Stimulated activated CD8-positive, alpha-beta memory T cell treated with anti-CD3 and anti-CD28 coated beads, Interleukin-15, amount 100 ng/mL, for 1 hour (primary cell): ENCODE measurements at regions not wholly inside any gene's neighbourhood (a gene's known extent, or its start where the extent isn't known, plus 50 kb on each side); places are given as distances from the start of the nearest gene placed in this dataset.

Experiments
- DNase-seq: peaks from one replicate; pipeline ENCODE4 v3.0.0-alpha.2; 2020; ENCODE audit warnings: low read depth

- no peak for DNase-seq
Measured at GRCh38 chr16:51657848-51658247, 506.8 kb upstream of the SALL1 start.

GRCh38 chr16:51655249-51655648 is 504.2 kb upstream of the SALL1 start:
- no peak for DNase-seq

GRCh38 chr16:51651061-51651466 is 500.0 kb upstream of the SALL1 start:
- DNase-seq = no peak

GRCh38 chr16:51649631-51650030 is 498.6 kb upstream of the SALL1 start:
- no peak for DNase-seq

- DNase-seq = no peak
Measured at GRCh38 chr16:51648526-51648925, 497.5 kb upstream of the SALL1 start.

- DNase-seq = no peak
Measured at GRCh38 chr16:51641191-51641765, 490.2 kb upstream of the SALL1 start.

GRCh38 chr16:51640196-51640595 is 489.1 kb upstream of the SALL1 start:
- no peak for DNase-seq

- DNase-seq = no peak
Measured at GRCh38 chr16:51638339-51639135, 487.5 kb upstream of the SALL1 start.

GRCh38 chr16:51637770-51638094 is 486.7 kb upstream of the SALL1 start:
- DNase-seq = no peak

GRCh38 chr16:51636920-51637769 is 486.1 kb upstream of the SALL1 start:
- no peak for DNase-seq

- DNase-seq = no peak
Measured at GRCh38 chr16:51635181-51635580, 484.1 kb upstream of the SALL1 start.

- DNase-seq = no peak
Measured at GRCh38 chr16:51630076-51630475, 479.0 kb upstream of the SALL1 start.

GRCh38 chr16:51629576-51629975 is 478.5 kb upstream of the SALL1 start:
- no peak for DNase-seq

GRCh38 chr16:51624080-51624775 is 473.2 kb upstream of the SALL1 start:
- DNase-seq = no peak

GRCh38 chr16:51621610-51622009 is 470.5 kb upstream of the SALL1 start:
- no peak for DNase-seq

GRCh38 chr16:51615141-51615540 is 464.1 kb upstream of the SALL1 start:
- no peak for DNase-seq

GRCh38 chr16:51607201-51607651 is 456.2 kb upstream of the SALL1 start:
- DNase-seq = no peak

GRCh38 chr16:51596247-51596646 is 445.2 kb upstream of the SALL1 start:
- no peak for DNase-seq

- DNase-seq = no peak
Measured at GRCh38 chr16:51592535-51593300, 441.6 kb upstream of the SALL1 start.

- no peak for DNase-seq
Measured at GRCh38 chr16:51592001-51592501, 441.0 kb upstream of the SALL1 start.

GRCh38 chr16:51591480-51591879 is 440.4 kb upstream of the SALL1 start:
- DNase-seq = no peak
